Suprapubic skin (tissue), 4 donors: ENCODE measurements at regions not wholly inside any gene's neighbourhood (a gene's known extent, or its start where the extent isn't known, plus 50 kb on each side); places are given as distances from the start of the nearest gene placed in this dataset.

Experiments used
- DNase-seq, 2 donors: peaks; one replicate each; pipeline ENCODE4 v3.0.0-alpha.2; 2019; ENCODE audit warnings: low spot score in 2 of 2
- H3K27ac ChIP-seq: fragments of 200-600 bp; sonication (generic); one replicate; pipeline ENCODE4 v1.5.1; 2019
- H3K27me3 ChIP-seq: fragments of 200-600 bp; sonication (generic); one replicate; pipeline ENCODE4 v1.5.1; 2019
- H3K36me3 ChIP-seq: fragments of 200-600 bp; sonication (generic); one replicate; pipeline ENCODE4 v1.5.1; 2019
- H3K4me1 ChIP-seq: fragments of 200-600 bp; sonication (generic); one replicate; pipeline ENCODE4 v1.5.1; 2019
- H3K4me3 ChIP-seq: fragments of 200-600 bp; sonication (generic); one replicate; pipeline ENCODE4 v1.5.1; 2019; ENCODE audit warnings: mild to moderate bottlenecking
- H3K9me3 ChIP-seq: fragments of 200-600 bp; sonication (generic); one replicate; pipeline ENCODE4 v1.5.1; 2019
- EP300 ChIP-seq: sonication (generic); formaldehyde crosslinking; IDR thresholded peaks from one replicate; pipeline ENCODE4 v1.6.1; 2017; ENCODE audit warnings: antibody characterized with exemption
- POLR2A ChIP-seq, 2 donors: fragments of 450-650 bp; IDR thresholded peaks; one replicate each; pipeline ENCODE4 v1.6.1; 2017; ENCODE audit warnings: antibody characterized with exemption in 2 of 2, mild to moderate bottlenecking in 2 of 2, moderate library complexity in 2 of 2
- POLR2AphosphoS5 ChIP-seq, 3 donors: sonication (generic); formaldehyde crosslinking; IDR thresholded peaks; one replicate each; pipeline ENCODE4 v1.6.1; 2017; ENCODE audit warnings: antibody characterized with exemption in 3 of 3
- WGBS: methylation state at CpG from one replicate; pipeline ENCODE4 v1.1.5; 2018; 5-methylcytosine and 5-hydroxymethylcytosine counted together
- TF ChIP-seq, protein P1 (sequence below), 2 donors: fragments of 200-600 bp in 1 of 2; fragments of 450-650 bp in 1 of 2; sonication (generic) in 1 of 2; IDR thresholded peaks; one replicate each; pipeline ENCODE4 v1.5.1; 2016 to 2019; ENCODE audit warnings: antibody characterized with exemption in 2 of 2, mild to moderate bottlenecking in 1 of 2, moderate library complexity in 1 of 2

DNA sequence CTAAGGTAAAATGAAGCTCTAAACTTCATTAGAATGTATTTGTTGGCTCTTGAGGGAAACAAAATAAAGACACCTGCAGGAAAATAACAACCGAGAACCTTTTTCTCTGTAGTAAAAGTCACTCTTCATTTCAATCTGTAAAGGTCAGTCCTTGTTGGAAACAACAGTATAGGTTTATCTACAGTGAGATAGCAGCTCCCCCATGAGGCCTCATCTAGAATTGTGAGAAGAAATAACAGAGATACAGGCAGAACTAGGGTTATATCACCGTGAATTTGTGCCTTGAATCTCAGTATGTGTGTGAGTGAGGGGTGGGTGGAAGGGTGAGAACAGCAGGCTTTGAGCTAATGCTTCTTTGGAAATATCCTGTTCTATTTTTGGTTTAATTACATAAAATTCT is 107.8 kb upstream of the FMR1 start:
- no peaks in the 10 kb centered on the region for H3K27me3 ChIP-seq
- no peak overlapping the region for H3K4me3 ChIP-seq
- TF ChIP-seq POLR2A (IDR thresholded peaks at IDR 0.05) = no peak
- no peak for TF ChIP-seq POLR2AphosphoS5 (IDR thresholded peaks at IDR 0.05)
- TF ChIP-seq EP300 = no peak
- TF ChIP-seq, protein P1, sequence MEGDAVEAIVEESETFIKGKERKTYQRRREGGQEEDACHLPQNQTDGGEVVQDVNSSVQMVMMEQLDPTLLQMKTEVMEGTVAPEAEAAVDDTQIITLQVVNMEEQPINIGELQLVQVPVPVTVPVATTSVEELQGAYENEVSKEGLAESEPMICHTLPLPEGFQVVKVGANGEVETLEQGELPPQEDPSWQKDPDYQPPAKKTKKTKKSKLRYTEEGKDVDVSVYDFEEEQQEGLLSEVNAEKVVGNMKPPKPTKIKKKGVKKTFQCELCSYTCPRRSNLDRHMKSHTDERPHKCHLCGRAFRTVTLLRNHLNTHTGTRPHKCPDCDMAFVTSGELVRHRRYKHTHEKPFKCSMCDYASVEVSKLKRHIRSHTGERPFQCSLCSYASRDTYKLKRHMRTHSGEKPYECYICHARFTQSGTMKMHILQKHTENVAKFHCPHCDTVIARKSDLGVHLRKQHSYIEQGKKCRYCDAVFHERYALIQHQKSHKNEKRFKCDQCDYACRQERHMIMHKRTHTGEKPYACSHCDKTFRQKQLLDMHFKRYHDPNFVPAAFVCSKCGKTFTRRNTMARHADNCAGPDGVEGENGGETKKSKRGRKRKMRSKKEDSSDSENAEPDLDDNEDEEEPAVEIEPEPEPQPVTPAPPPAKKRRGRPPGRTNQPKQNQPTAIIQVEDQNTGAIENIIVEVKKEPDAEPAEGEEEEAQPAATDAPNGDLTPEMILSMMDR (IDR thresholded peaks at IDR 0.05) = no peak
- no peaks in the 10 kb centered on the region for H3K9me3 ChIP-seq
- H3K4me1 ChIP-seq = no peaks in the 10 kb centered on the region
- no peaks in the 10 kb centered on the region for H3K36me3 ChIP-seq
- 20% methylated on average over 2 of the region's 2 CpGs for WGBS
- no peak overlapping the region for H3K27ac ChIP-seq
- no peak for DNase-seq

DNA sequence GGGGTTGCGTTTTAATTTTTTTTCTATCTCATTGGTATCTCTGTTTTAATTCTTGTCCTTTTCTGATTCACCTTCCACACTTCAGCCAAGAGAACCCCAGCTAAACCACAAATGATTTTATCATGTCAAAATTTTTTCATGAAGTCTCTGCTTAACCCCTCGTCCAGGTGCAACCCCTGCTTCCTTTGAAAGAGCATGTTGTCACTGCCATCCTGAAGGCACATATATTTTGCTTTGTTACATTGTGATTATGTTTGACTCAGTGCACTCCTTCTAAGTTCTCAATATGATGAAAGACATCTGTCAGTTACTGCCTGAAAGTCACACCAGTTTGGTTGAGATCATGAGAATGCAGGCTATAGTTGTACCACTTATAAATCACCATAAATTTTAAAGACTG is 99.9 kb upstream of the FMR1 start:
- no peak overlapping the region for H3K27ac ChIP-seq
- WGBS = 45% methylated on average over 2 of the region's 2 CpGs
- no peaks in the 10 kb centered on the region for H3K9me3 ChIP-seq
- TF ChIP-seq POLR2AphosphoS5 (IDR thresholded peaks at IDR 0.05) (no peak), POLR2A (IDR thresholded peaks at IDR 0.05) (no peak), EP300 (no peak)
- TF ChIP-seq, protein P1 (IDR thresholded peaks at IDR 0.05) = no peak
- no peaks in the 10 kb centered on the region for H3K36me3 ChIP-seq
- H3K4me1 ChIP-seq = no peaks in the 10 kb centered on the region
- no peak for DNase-seq
- H3K27me3 ChIP-seq = no peaks in the 10 kb centered on the region
- H3K4me3 ChIP-seq = no peak overlapping the region

DNA sequence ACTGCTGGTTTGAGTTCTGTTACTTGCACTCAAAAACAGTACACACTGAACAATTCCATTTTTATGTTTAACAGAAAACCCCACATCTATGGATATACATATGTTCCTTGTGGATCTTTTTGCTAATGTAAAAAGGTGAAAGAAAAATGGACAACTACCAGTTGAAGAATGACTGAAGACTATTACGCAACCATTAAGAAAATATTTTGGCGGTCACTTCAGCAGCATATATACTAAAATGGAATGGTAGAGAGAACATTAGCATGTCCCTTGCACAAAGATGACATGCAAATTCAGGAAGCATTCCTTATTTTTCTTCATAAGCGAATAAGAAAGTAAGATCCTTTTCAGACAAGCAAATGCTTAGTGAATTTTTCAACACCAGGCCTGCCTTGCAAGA is 84.6 kb upstream of the FMR1 start:
- no peak for TF ChIP-seq EP300
- TF ChIP-seq, protein P1 (IDR thresholded peaks at IDR 0.05) = no peak
- TF ChIP-seq POLR2AphosphoS5 (IDR thresholded peaks at IDR 0.05) = no peak
- no peak for TF ChIP-seq POLR2A (IDR thresholded peaks at IDR 0.05)
- no peak for DNase-seq

DNA sequence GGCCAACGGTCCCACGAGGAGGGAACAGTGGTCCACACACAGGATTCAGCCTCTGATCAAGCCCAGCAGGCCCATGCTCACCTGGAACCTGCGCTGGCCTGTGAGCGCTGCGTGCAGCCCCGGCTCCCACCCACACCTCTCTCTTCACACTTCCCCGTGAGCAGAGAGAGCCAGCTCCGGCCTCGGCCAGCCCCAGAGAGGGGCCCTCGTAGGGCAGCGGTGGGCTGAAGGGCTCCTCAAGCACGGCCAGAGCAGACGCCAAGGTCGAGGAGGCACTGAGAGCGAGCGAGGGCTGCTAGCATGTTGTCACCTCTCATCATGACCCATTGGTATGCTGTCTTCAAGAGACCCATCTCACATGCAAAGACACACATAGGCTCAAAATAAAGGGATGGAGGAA is 83.0 kb upstream of the FMR1 start:
- Histone ChIP-seq H3K4me1 (no peaks in the 10 kb centered on the region), H3K9me3 (no peaks in the 10 kb centered on the region), H3K36me3 (no peaks in the 10 kb centered on the region), H3K4me3 (no peak overlapping the region), H3K27ac (no peak overlapping the region), H3K27me3 (no peaks in the 10 kb centered on the region)
- WGBS = 94% methylated on average over 12 of the region's 16 CpGs
- no peak for DNase-seq
- no peak for TF ChIP-seq POLR2A (IDR thresholded peaks at IDR 0.05)
- TF ChIP-seq EP300 = no peak
- TF ChIP-seq, protein P1 (IDR thresholded peaks at IDR 0.05) = no peak
- no peak for TF ChIP-seq POLR2AphosphoS5 (IDR thresholded peaks at IDR 0.05)

More for the DNA sequence above, 84.6 kb upstream of the FMR1 start:
- Histone ChIP-seq H3K9me3 (no peaks in the 10 kb centered on the region), H3K27ac (no peak overlapping the region), H3K36me3 (no peaks in the 10 kb centered on the region), H3K4me1 (no peaks in the 10 kb centered on the region), H3K4me3 (no peak overlapping the region), H3K27me3 (no peaks in the 10 kb centered on the region)
- 75% methylated on average over 3 of the region's 3 CpGs for WGBS

DNA sequence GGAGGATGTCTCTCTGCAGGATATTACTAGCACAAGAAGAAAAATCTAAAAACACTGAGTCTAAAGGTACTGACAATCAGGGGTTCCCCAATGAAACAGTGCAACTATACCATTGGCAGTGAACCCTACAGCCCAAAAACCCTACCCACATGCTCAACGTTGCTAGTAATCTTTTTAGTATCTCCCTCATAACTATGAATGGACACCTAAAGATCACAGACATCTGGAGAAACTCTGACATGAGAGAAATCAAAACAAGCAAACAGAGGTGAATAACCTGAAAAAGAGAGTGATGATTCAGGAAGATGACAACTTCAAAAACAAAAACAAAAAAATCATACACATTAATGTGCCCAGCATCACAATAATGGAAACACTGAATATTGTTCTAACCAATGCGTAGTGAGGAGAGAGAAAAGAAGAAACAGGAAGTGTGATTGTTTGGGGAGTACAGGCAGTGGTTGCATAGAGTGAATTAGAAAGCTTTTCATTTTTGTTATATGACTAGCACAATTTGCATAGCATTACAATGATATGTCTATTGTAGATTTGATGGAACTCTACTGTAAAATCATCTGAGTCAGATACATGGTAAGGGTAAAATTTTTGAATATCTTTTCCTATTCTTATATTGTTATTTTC is 78.9 kb upstream of the FMR1 start:
- DNase-seq = no peak
- no peaks in the 10 kb centered on the region for H3K9me3 ChIP-seq
- no peaks in the 10 kb centered on the region for H3K36me3 ChIP-seq
- no peak overlapping the region for H3K27ac ChIP-seq
- WGBS = 45% methylated on average over 2 of the region's 2 CpGs
- no peaks in the 10 kb centered on the region for H3K4me1 ChIP-seq
- no peak overlapping the region for H3K4me3 ChIP-seq
- no peaks in the 10 kb centered on the region for H3K27me3 ChIP-seq
- TF ChIP-seq, protein P1 (IDR thresholded peaks at IDR 0.05) = no peak
- TF ChIP-seq POLR2AphosphoS5 (IDR thresholded peaks at IDR 0.05) = no peak
- TF ChIP-seq POLR2A (IDR thresholded peaks at IDR 0.05) = no peak
- TF ChIP-seq EP300 = no peak
